ENCODE measurements at regions not wholly inside any gene's neighbourhood (a gene's known extent, or its start where the extent isn't known, plus 50 kb on each side); places are given as distances from the start of the nearest gene placed in this dataset.

DNA sequence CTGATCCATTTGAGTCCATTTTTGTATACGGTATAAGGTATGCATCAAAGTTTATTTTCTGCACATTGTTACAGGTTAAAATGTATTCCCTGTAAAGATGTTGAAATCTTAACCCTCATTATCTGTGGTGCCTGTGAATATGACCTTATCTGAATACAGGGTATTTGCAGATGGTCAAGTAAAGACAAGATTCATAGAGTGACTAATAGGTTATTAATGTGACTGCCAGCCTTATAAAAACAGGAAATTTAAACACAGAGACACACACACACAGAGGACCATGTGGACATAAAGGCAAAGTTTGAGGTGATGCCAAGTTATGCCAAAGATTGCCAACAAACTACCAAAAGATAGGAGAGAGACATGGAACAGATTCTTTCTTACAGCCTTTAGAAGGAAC, 347.2 kb upstream of the DCN start:
- H3K79me2 ChIP-seq (ENCODE audit: low read length) = no peaks in the 10 kb centered on the region
- no peak overlapping the region for H3K4me2 ChIP-seq (ENCODE audit: low read length)
- no peaks in the 10 kb centered on the region for H3K36me3 ChIP-seq (replicated peaks; ENCODE audit: low read depth, low read length)
- H3K4me1 ChIP-seq (ENCODE audit: low read length) = no peaks in the 10 kb centered on the region
- H4K20me1 ChIP-seq (ENCODE audit: insufficient read depth, low read length) = no peaks in the 10 kb centered on the region
- no peak overlapping the region for H3K4me3 ChIP-seq (ENCODE audit: low read length)
- no peak for TF ChIP-seq EZH2phosphoT487 (IDR thresholded peaks at IDR 0.05; ENCODE audit: low read depth)
- TF ChIP-seq, protein P1, sequence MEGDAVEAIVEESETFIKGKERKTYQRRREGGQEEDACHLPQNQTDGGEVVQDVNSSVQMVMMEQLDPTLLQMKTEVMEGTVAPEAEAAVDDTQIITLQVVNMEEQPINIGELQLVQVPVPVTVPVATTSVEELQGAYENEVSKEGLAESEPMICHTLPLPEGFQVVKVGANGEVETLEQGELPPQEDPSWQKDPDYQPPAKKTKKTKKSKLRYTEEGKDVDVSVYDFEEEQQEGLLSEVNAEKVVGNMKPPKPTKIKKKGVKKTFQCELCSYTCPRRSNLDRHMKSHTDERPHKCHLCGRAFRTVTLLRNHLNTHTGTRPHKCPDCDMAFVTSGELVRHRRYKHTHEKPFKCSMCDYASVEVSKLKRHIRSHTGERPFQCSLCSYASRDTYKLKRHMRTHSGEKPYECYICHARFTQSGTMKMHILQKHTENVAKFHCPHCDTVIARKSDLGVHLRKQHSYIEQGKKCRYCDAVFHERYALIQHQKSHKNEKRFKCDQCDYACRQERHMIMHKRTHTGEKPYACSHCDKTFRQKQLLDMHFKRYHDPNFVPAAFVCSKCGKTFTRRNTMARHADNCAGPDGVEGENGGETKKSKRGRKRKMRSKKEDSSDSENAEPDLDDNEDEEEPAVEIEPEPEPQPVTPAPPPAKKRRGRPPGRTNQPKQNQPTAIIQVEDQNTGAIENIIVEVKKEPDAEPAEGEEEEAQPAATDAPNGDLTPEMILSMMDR (IDR thresholded peaks at IDR 0.05; ENCODE audit: low read depth, low read length) = no peak
- no peaks in the 10 kb centered on the region for H3K27me3 ChIP-seq (ENCODE audit: low read depth, low read length)
- no peak overlapping the region for H3K9ac ChIP-seq (ENCODE audit: low read length)
- H3K9me3 ChIP-seq (ENCODE audit: insufficient read depth, low read length) = 0 out of 2 replicates have a peak, but pooled peaks cover 10% of the 10 kb centered on the region
- no peak overlapping the region for H3K27ac ChIP-seq (ENCODE audit: low read length)
- no peak overlapping the region for H2AFZ ChIP-seq (ENCODE audit: low read depth, low read length)

GRCh38 chr12:91523831-91524230, 341.2 kb upstream of the DCN start:
- Histone ChIP-seq H3K4me1 (ENCODE audit: low read length) (no peaks in the 10 kb centered on the region), H3K27me3 (ENCODE audit: low read depth, low read length) (no peaks in the 10 kb centered on the region), H3K27ac (ENCODE audit: low read length) (no peak overlapping the region), H4K20me1 (ENCODE audit: insufficient read depth, low read length) (no peaks in the 10 kb centered on the region), H3K4me2 (ENCODE audit: low read length) (no peak overlapping the region), H3K9ac (ENCODE audit: low read length) (no peak overlapping the region), H3K36me3 (replicated peaks; ENCODE audit: low read depth, low read length) (no peaks in the 10 kb centered on the region), H3K79me2 (ENCODE audit: low read length) (no peaks in the 10 kb centered on the region), H3K9me3 (ENCODE audit: insufficient read depth, low read length) (no peaks in the 10 kb centered on the region), H2AFZ (ENCODE audit: low read depth, low read length) (no peak overlapping the region), H3K4me3 (ENCODE audit: low read length) (no peak overlapping the region)
- TF ChIP-seq, protein P1 (IDR thresholded peaks at IDR 0.05; ENCODE audit: low read depth, low read length) = no peak
- no peak for TF ChIP-seq EZH2phosphoT487 (IDR thresholded peaks at IDR 0.05; ENCODE audit: low read depth)

GRCh38 chr12:91516695-91517047, 334.1 kb upstream of the DCN start:
- Histone ChIP-seq H3K79me2 (ENCODE audit: low read length) (no peaks in the 10 kb centered on the region), H3K9me3 (ENCODE audit: insufficient read depth, low read length) (no peaks in the 10 kb centered on the region), H3K4me3 (ENCODE audit: low read length) (no peak overlapping the region), H3K4me1 (ENCODE audit: low read length) (no peaks in the 10 kb centered on the region), H3K4me2 (ENCODE audit: low read length) (no peak overlapping the region), H4K20me1 (ENCODE audit: insufficient read depth, low read length) (no peaks in the 10 kb centered on the region), H3K36me3 (replicated peaks; ENCODE audit: low read depth, low read length) (no peaks in the 10 kb centered on the region), H2AFZ (ENCODE audit: low read depth, low read length) (no peak overlapping the region), H3K27me3 (ENCODE audit: low read depth, low read length) (no peaks in the 10 kb centered on the region), H3K9ac (ENCODE audit: low read length) (no peak overlapping the region), H3K27ac (ENCODE audit: low read length) (no peak overlapping the region)
- TF ChIP-seq, protein P1 (IDR thresholded peaks at IDR 0.05; ENCODE audit: low read depth, low read length) = no peak
- TF ChIP-seq EZH2phosphoT487 (IDR thresholded peaks at IDR 0.05; ENCODE audit: low read depth) = no peak

DNA sequence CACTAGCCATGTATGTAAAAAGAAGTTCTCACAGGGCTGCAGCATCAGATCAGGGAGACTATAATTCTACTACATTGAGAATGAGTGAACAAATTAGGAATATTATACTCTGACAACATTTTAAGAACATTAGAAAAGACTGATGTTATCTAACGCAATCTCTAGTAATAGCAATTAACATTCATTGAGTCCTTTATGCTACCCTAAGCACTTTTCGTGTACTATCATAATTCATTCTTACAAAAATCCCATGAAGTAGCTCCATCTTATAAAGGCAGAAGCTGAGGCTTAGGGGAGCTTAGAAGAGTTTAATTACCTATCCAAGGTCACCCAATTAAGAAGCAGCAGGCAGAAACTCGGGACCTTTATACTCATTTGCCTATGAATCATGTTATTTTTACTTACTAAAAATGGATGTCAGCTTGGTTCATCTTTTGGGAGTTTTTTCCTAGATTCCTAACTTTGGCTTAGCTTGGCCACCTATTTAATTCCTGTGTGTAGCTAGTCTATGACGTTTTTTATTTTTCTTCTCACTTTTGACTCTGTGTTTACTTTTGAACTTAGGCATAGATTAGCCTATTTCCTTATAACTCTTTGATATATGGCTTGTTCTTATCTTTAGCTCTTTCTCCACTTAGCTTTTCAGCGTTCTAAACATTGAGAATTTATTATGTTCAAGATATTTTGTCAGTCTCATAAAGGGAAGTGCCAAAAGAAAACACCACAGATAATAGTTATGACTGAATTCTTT, 333.5 kb upstream of the DCN start:
- no peak overlapping the region for H2AFZ ChIP-seq (ENCODE audit: low read depth, low read length)
- TF ChIP-seq, protein P1 (IDR thresholded peaks at IDR 0.05; ENCODE audit: low read depth, low read length) = no peak
- no peak for TF ChIP-seq EZH2phosphoT487 (IDR thresholded peaks at IDR 0.05; ENCODE audit: low read depth)
- H3K4me2 ChIP-seq (ENCODE audit: low read length) = no peak overlapping the region
- H3K9ac ChIP-seq (ENCODE audit: low read length) = no peak overlapping the region
- H3K4me1 ChIP-seq (ENCODE audit: low read length) = no peaks in the 10 kb centered on the region
- no peaks in the 10 kb centered on the region for H3K79me2 ChIP-seq (ENCODE audit: low read length)
- no peaks in the 10 kb centered on the region for H4K20me1 ChIP-seq (ENCODE audit: insufficient read depth, low read length)
- H3K27me3 ChIP-seq (ENCODE audit: low read depth, low read length) = no peaks in the 10 kb centered on the region
- no peak overlapping the region for H3K27ac ChIP-seq (ENCODE audit: low read length)
- H3K4me3 ChIP-seq (ENCODE audit: low read length) = no peak overlapping the region
- no peaks in the 10 kb centered on the region for H3K36me3 ChIP-seq (replicated peaks; ENCODE audit: low read depth, low read length)
- no peaks in the 10 kb centered on the region for H3K9me3 ChIP-seq (ENCODE audit: insufficient read depth, low read length)

All from OCI-LY3 (cell line).